Fibroblast of lung (primary cell): ENCODE measurements at regions not wholly inside any gene's neighbourhood (a gene's known extent, or its start where the extent isn't known, plus 50 kb on each side); places are given as distances from the start of the nearest gene placed in this dataset.

Experiments
- DNase-seq, 2 donors: peaks; one replicate each; pipeline versions ENCODE4 v3.0.0 to v3.0.0-alpha.2; 2010; ENCODE audit warnings: low read depth in 2 of 2
- H2AFZ ChIP-seq: 2 replicates; pipeline ENCODE4 v1.5.1; 2012; ENCODE audit warnings: low read length, control low read depth, inconsistent platforms
- H3K27ac ChIP-seq: 2 replicates; pipeline ENCODE4 v1.5.1; 2011; ENCODE audit warnings: low read length, control low read depth; ENCODE audit not compliant: insufficient read depth
- H3K27me3 ChIP-seq: 2 replicates; pipeline ENCODE4 v1.5.1; 2011; ENCODE audit warnings: mild to moderate bottlenecking, low read length; ENCODE audit not compliant: control insufficient read depth, insufficient read depth
- H3K36me3 ChIP-seq: 2 replicates; pipeline ENCODE4 v1.5.1; 2011; ENCODE audit warnings: low read length; ENCODE audit not compliant: control insufficient read depth, insufficient read depth
- H3K4me1 ChIP-seq: 2 replicates; pipeline ENCODE4 v1.5.1; 2011; ENCODE audit warnings: low read length; ENCODE audit not compliant: control insufficient read depth, insufficient read depth; ENCODE audit errors: extremely low read depth
- H3K4me2 ChIP-seq: 2 replicates; pipeline ENCODE4 v1.5.1; 2011; ENCODE audit warnings: low read length, control low read depth; ENCODE audit not compliant: insufficient read depth; ENCODE audit errors: extremely low read depth
- H3K4me3 ChIP-seq, 4 experiments: fragments of 200-600 bp in 1 of 4; sonication (generic) in 1 of 4; replicated peaks in 1 of 4; 2 replicates each; pipeline ENCODE4 v1.5.1; 2011 to 2016; ENCODE audit warnings: low read length in 4 of 4, low read depth in 3 of 4, mild to moderate bottlenecking in 3 of 4, control low read depth in 2 of 4, inconsistent platforms in 1 of 4, mixed read lengths in 1 of 4; ENCODE audit not compliant: insufficient read depth in 1 of 4; ENCODE audit errors: control extremely low read depth in 1 of 4
- H3K79me2 ChIP-seq: 2 replicates; pipeline ENCODE4 v1.5.1; 2012; ENCODE audit warnings: mild to moderate bottlenecking, low read length, inconsistent platforms; ENCODE audit not compliant: control insufficient read depth, insufficient read depth
- H3K9ac ChIP-seq: 2 replicates; pipeline ENCODE4 v1.5.1; 2011; ENCODE audit warnings: mild to moderate bottlenecking, low read length, control low read depth; ENCODE audit not compliant: insufficient read depth
- H3K9me3 ChIP-seq: 2 replicates; pipeline ENCODE4 v1.5.1; 2012; ENCODE audit warnings: low read depth, low read length; ENCODE audit not compliant: control insufficient read depth, insufficient read depth
- H4K20me1 ChIP-seq: 2 replicates; pipeline ENCODE4 v1.5.1; 2011; ENCODE audit warnings: low read length; ENCODE audit not compliant: control insufficient read depth, insufficient read depth; ENCODE audit errors: extremely low read depth
- CTCF ChIP-seq, 2 donors: IDR thresholded peaks in 1 of 2; conservative IDR thresholded peaks in 1 of 2; 1 replicate in 1 of 2; 2 replicates in 1 of 2; pipeline ENCODE4 v1.5.1; 2011 to 2012; ENCODE audit warnings: low read length in 2 of 2, control low read depth in 1 of 2, inconsistent platforms in 1 of 2, low read depth in 1 of 2, mild to moderate bottlenecking in 1 of 2
- EZH2 ChIP-seq: IDR thresholded peaks from 2 replicates; pipeline ENCODE4 v1.5.1; 2012; ENCODE audit warnings: low read length, control low read depth, mild to moderate bottlenecking; ENCODE audit errors: missing control alignments

- TF ChIP-seq CTCF (conservative IDR thresholded peaks at IDR 0.05 in 1 of 2, IDR thresholded peaks at IDR 0.05 in 1 of 2; ENCODE audit: low read depth in 1 of 2, low read length in 2 of 2): no peak
- no peak for TF ChIP-seq EZH2
- Histone ChIP-seq H4K20me1 (no peaks in the 10 kb centered on the region), H3K4me2 (no peak overlapping the region), H3K9ac (no peak overlapping the region), H3K36me3 (no peaks in the 10 kb centered on the region), H2AFZ (no peak overlapping the region), H3K4me1 (no peaks in the 10 kb centered on the region), H3K27me3 (no peaks in the 10 kb centered on the region), H3K27ac (no peak overlapping the region), H3K9me3 (no peaks in the 10 kb centered on the region), H3K4me3 (no peak overlapping the region), H3K79me2 (no peaks in the 10 kb centered on the region)
- no peak for DNase-seq
Measured at GRCh38 chr1:199710974-199711373, 316.5 kb upstream of the NR5A2 start.

DNA sequence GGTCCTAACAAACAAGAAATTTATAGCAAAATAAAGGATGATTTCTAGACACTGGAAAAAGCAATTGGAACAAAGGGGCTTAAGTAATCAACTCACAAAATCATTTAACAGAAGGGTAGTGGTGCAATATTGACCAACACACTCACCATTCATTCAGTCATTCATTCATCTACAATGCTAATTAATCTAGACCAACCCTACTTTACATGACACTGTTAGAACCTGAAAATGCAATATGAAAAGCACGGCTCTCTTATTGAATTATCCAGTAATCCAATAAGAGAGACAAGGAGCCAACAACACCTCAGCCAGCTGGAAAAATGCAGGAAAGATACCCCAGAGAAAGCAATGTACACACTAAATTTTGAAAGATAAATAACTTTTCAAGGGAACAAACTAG, 310.8 kb upstream of the NR5A2 start:
- Histone ChIP-seq H3K27me3 (peaks cover 5% of the 10 kb centered on the region), H4K20me1 (no peaks in the 10 kb centered on the region), H3K4me3 (no peak overlapping the region), H3K36me3 (no peaks in the 10 kb centered on the region), H3K4me2 (no peak overlapping the region), H3K4me1 (no peaks in the 10 kb centered on the region), H3K9ac (no peak overlapping the region), H3K27ac (no peak overlapping the region), H3K79me2 (no peaks in the 10 kb centered on the region), H2AFZ (no peak overlapping the region), H3K9me3 (no peaks in the 10 kb centered on the region)
- no peak for TF ChIP-seq CTCF (conservative IDR thresholded peaks at IDR 0.05 in 1 of 2, IDR thresholded peaks at IDR 0.05 in 1 of 2; ENCODE audit: low read depth in 1 of 2, low read length in 2 of 2)
- no peak for TF ChIP-seq EZH2
- DNase-seq: no peak

- no peaks in the 10 kb centered on the region for H3K79me2 ChIP-seq
- H3K4me3 ChIP-seq: no peak overlapping the region
- H3K36me3 ChIP-seq: no peaks in the 10 kb centered on the region
- TF ChIP-seq CTCF (conservative IDR thresholded peaks at IDR 0.05 in 1 of 2, IDR thresholded peaks at IDR 0.05 in 1 of 2; ENCODE audit: low read depth in 1 of 2, low read length in 2 of 2): no peak
- TF ChIP-seq EZH2: no peak
- no peak overlapping the region for H3K4me2 ChIP-seq
- no peak overlapping the region for H3K27ac ChIP-seq
- H3K27me3 ChIP-seq: peaks cover 5% of the 10 kb centered on the region
- no peaks in the 10 kb centered on the region for H3K9me3 ChIP-seq
- no peak overlapping the region for H3K9ac ChIP-seq
- no peaks in the 10 kb centered on the region for H4K20me1 ChIP-seq
- no peak for DNase-seq
- no peaks in the 10 kb centered on the region for H3K4me1 ChIP-seq
- no peak overlapping the region for H2AFZ ChIP-seq
Measured at GRCh38 chr1:199719156-199719842, 308.2 kb upstream of the NR5A2 start.
